ENCODE measurements at regions not wholly inside any gene's neighbourhood (a gene's known extent, or its start where the extent isn't known, plus 50 kb on each side); places are given as distances from the start of the nearest gene placed in this dataset.

DNA sequence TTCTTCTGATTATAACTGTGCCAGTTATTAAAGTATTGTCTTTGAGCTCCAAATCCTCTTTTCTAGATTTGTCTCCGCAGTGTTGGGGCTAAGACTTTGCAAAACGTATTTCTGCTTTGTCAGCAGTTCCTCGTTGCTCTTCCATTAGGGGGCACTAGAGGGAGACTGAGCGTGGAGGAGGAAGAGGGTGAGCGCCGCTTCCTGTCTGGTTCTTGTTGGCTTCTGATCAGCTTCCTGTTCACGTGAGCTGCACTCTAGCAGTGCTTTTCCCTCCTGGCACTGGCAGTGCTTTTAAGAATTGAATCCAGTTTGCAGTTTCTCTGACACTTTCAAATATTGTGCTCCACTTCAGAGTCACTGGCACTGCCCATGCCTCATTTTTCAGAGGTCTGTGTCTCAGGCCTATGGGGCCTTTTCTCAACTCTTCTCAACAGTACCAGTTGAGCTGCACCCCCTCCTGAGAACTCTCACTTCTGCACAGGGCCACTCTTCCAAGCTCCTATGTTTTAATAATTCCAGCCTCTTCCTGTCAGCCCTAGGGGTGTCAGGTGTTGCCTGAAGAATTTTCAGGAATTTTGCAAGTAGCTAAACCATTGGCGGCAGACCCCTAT is 54.4 kb upstream of the LCORL start:
- peak in 2 of 3 experiments; percentile 2 to 4 for DNase-seq (ENCODE audit: low read depth in 2 of 3, low spot score in 2 of 3)

DNA sequence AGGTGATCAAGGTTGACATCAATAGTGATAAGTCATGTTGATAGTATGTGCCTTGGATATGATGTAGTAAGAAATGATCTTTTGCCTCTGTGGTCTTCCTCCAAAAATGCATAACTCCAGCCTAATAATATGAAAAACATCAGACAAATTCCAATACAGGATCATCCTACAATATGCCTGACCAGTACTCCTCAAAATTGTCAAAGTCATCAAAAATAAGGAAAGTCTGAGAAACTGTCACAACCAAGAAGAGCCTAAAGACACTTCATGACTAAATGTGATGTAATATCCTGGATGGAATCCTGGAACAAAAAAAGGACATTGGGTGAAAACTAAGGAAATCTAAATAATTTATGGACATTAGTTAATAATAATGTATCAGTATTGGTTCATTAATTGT is 50.3 kb upstream of the LCORL start:
- DNase-seq (ENCODE audit: low read depth in 2 of 3, low spot score in 2 of 3): no peak
